Spleen (tissue), 7 donors: ENCODE measurements at regions not wholly inside any gene's neighbourhood (a gene's known extent, or its start where the extent isn't known, plus 50 kb on each side); places are given as distances from the start of the nearest gene placed in this dataset.

ENCODE experiments used
- CTCF ChIP-seq, 11 experiments: fragments of 200-600 bp in 7 of 11; fragments of 450-650 bp in 4 of 11; sonication (generic) in 4 of 11; IDR thresholded peaks in 8 of 11; conservative IDR thresholded peaks in 3 of 11; 1 replicate in 7 of 11; 2 replicates in 4 of 11; pipeline versions ENCODE4 v1.4.0 to v1.8.0; 2016 to 2021; ENCODE audit warnings: antibody characterized with exemption in 11 of 11, inconsistent platforms in 4 of 11, mild to moderate bottlenecking in 1 of 11
- POLR2A ChIP-seq, 3 donors: fragments of 450-650 bp; IDR thresholded peaks; one replicate each; pipeline ENCODE4 v1.5.1; 2017; ENCODE audit warnings: antibody characterized with exemption in 3 of 3, mild to moderate bottlenecking in 1 of 3
- donor health status: DM: no; HTN: no; CAD: no; lungs with moderate emphysema.
- donor health status: DM: no; HTN: no; CAD: no.
- donor health status: DM: no; HTN: no; CAD: no.

- TF ChIP-seq CTCF (IDR thresholded peaks at IDR 0.05 in 8 of 11, conservative IDR thresholded peaks at IDR 0.05 in 3 of 11) (no peak), POLR2A (IDR thresholded peaks at IDR 0.05) (no peak)
Measured at GRCh38 chr2:55105456-55105855, 55.2 kb upstream of the RTN4 start.
